HG03432 (cell line): ENCODE measurements at regions not wholly inside any gene's neighbourhood (a gene's known extent, or its start where the extent isn't known, plus 50 kb on each side); places are given as distances from the start of the nearest gene placed in this dataset.

ENCODE experiments used
- ATAC-seq: cut with Tn5 transposase; IDR thresholded peaks from one replicate; pipeline ENCODE4 v1.9.1; 2021; ENCODE audit warnings: mild to moderate bottlenecking, moderate library complexity; ENCODE audit not compliant: unreplicated experiment

- no peak for ATAC-seq
These were observed 121.6 kb downstream of the NTMT2 start for GRCh38 chr1:170267317-170267716.

GRCh38 chr1:170271430-170272161 lies 125.8 kb downstream of the NTMT2 start:
- no peak for ATAC-seq

- ATAC-seq = no peak
These were observed 127.8 kb downstream of the NTMT2 start for GRCh38 chr1:170273291-170274130.

GRCh38 chr1:170274131-170274501 lies 128.4 kb downstream of the NTMT2 start:
- no peak for ATAC-seq

- ATAC-seq = no peak
These were observed 132.2 kb downstream of the NTMT2 start for GRCh38 chr1:170277985-170278384.

- no peak for ATAC-seq
These were observed 138.3 kb downstream of the NTMT2 start for GRCh38 chr1:170284016-170284415.

GRCh38 chr1:170284512-170284911 lies 138.8 kb downstream of the NTMT2 start:
- no peak for ATAC-seq

- no peak for ATAC-seq
These were observed 139.2 kb downstream of the NTMT2 start for GRCh38 chr1:170284951-170285350.

- no peak for ATAC-seq
These were observed 142.4 kb downstream of the NTMT2 start for GRCh38 chr1:170288155-170288554.

GRCh38 chr1:170290276-170290675 lies 144.5 kb downstream of the NTMT2 start:
- no peak for ATAC-seq

GRCh38 chr1:170290991-170291390 lies 145.2 kb downstream of the NTMT2 start:
- no peak for ATAC-seq

GRCh38 chr1:170291516-170291915 lies 145.8 kb downstream of the NTMT2 start:
- no peak for ATAC-seq

GRCh38 chr1:170296211-170296610 lies 150.5 kb downstream of the NTMT2 start:
- no peak for ATAC-seq

GRCh38 chr1:170296642-170297041 lies 150.9 kb downstream of the NTMT2 start:
- no peak for ATAC-seq

GRCh38 chr1:170301596-170301995 lies 155.8 kb downstream of the NTMT2 start:
- ATAC-seq = no peak

GRCh38 chr1:170303034-170303433 lies 157.3 kb downstream of the NTMT2 start:
- no peak for ATAC-seq

GRCh38 chr1:170305777-170306512 lies 160.2 kb downstream of the NTMT2 start:
- ATAC-seq = no peak

- ATAC-seq = no peak
These were observed 160.8 kb downstream of the NTMT2 start for GRCh38 chr1:170306513-170306910.

- no peak for ATAC-seq
These were observed 161.2 kb downstream of the NTMT2 start for GRCh38 chr1:170306948-170307347.

- no peak for ATAC-seq
These were observed 161.7 kb downstream of the NTMT2 start for GRCh38 chr1:170307426-170307825.

GRCh38 chr1:170309389-170310013 lies 163.7 kb downstream of the NTMT2 start:
- ATAC-seq = no peak
